Neural cell (in vitro differentiated cells): ENCODE measurements at regions not wholly inside any gene's neighbourhood (a gene's known extent, or its start where the extent isn't known, plus 50 kb on each side); places are given as distances from the start of the nearest gene placed in this dataset.

ENCODE experiments used
- H2AFZ ChIP-seq: fragments of 200-600, 300-800 bp; sonication (generic), shearing (Covaris generic); 2 replicates; pipeline ENCODE4 v1.6.0; 2014; ENCODE audit warnings: low read depth, mild to moderate bottlenecking, antibody characterized with exemption, low read length, moderate library complexity
- H3F3A ChIP-seq: fragments of 200-600 bp; shearing (Covaris generic); 2 replicates; pipeline ENCODE4 v1.6.1; 2016; ENCODE audit warnings: mild to moderate bottlenecking, moderate library complexity, mixed read lengths, antibody characterized with exemption, low read length; ENCODE audit not compliant: insufficient read depth, poor library complexity, severe bottlenecking
- H3K27ac ChIP-seq: fragments of 200-600, 300-800 bp; sonication (generic), shearing (Covaris generic); 2 replicates; pipeline ENCODE4 v1.5.1; 2014; ENCODE audit warnings: mild to moderate bottlenecking, low read length, moderate library complexity
- H3K27me3 ChIP-seq: fragments of 300-800, 200-600 bp; sonication (generic), shearing (Covaris generic); 2 replicates; pipeline ENCODE4 v1.6.0; 2014; ENCODE audit warnings: mild to moderate bottlenecking, low read depth, low read length, moderate library complexity; ENCODE audit not compliant: insufficient read depth
- H3K36me3 ChIP-seq: fragments of 300-800, 200-600 bp; sonication (generic), shearing (Covaris generic); 2 replicates; pipeline ENCODE4 v1.5.1; 2014; ENCODE audit warnings: mild to moderate bottlenecking, antibody characterized with exemption, low read length, moderate library complexity; ENCODE audit not compliant: insufficient read depth
- H3K4me2 ChIP-seq: fragments of 300-800, 200-600 bp; sonication (generic), shearing (Covaris generic); 2 replicates; pipeline ENCODE4 v1.6.0; 2014; ENCODE audit warnings: mild to moderate bottlenecking, low read length
- H3K4me3 ChIP-seq: fragments of 300-800, 200-600 bp; sonication (generic), shearing (Covaris generic); 2 replicates; pipeline ENCODE4 v1.5.1; 2014; ENCODE audit warnings: mild to moderate bottlenecking, low read length, moderate library complexity
- H3K79me2 ChIP-seq: fragments of 200-600 bp; shearing (Covaris generic); replicated peaks from 2 replicates; pipeline ENCODE4 v1.6.0; 2014; ENCODE audit warnings: mild to moderate bottlenecking, low read length, moderate library complexity; ENCODE audit not compliant: insufficient read depth
- H3K9ac ChIP-seq: fragments of 300-800, 200-600 bp; sonication (generic), shearing (Covaris generic); 2 replicates; pipeline ENCODE4 v1.6.1; 2016; ENCODE audit warnings: mild to moderate bottlenecking, low read length, mixed read lengths
- H3K9me2 ChIP-seq: fragments of 200-600 bp; shearing (Covaris generic); 2 replicates; pipeline ENCODE4 v1.6.1; 2016; ENCODE audit warnings: mild to moderate bottlenecking, low read length, mixed read lengths; ENCODE audit not compliant: insufficient read depth
- H3K9me3 ChIP-seq: fragments of 200-600, 300-800 bp; sonication (generic), shearing (Covaris generic); 2 replicates; pipeline ENCODE4 v1.6.1; 2016; ENCODE audit warnings: mild to moderate bottlenecking, mixed run types, low read length, moderate library complexity, mixed read lengths
- H4K20me1 ChIP-seq: fragments of 200-600 bp; shearing (Covaris generic); 2 replicates; pipeline ENCODE4 v1.6.1; 2016; ENCODE audit warnings: mild to moderate bottlenecking, mixed run types; ENCODE audit not compliant: insufficient read depth
- CTCF ChIP-seq: fragments of 450-650 bp; IDR thresholded peaks from 2 replicates; pipeline ENCODE4 v1.5.1; 2014; ENCODE audit warnings: antibody characterized with exemption, mild to moderate bottlenecking, moderate library complexity; ENCODE audit not compliant: poor library complexity, severe bottlenecking
- EP300 ChIP-seq: fragments of 450-650 bp; conservative IDR thresholded peaks from 2 replicates; pipeline ENCODE4 v1.6.1; 2014; ENCODE audit warnings: antibody characterized with exemption, mild to moderate bottlenecking, moderate library complexity; ENCODE audit not compliant: poor library complexity, severe bottlenecking
- EZH2 ChIP-seq: fragments of 200-600, 300-800 bp; shearing (Covaris generic), sonication (generic); IDR thresholded peaks from 2 replicates; pipeline ENCODE4 v1.6.1; 2014; ENCODE audit warnings: antibody characterized with exemption, low read length, borderline replicate concordance, mild to moderate bottlenecking; ENCODE audit not compliant: insufficient read depth, poor library complexity, severe bottlenecking
- MXI1 ChIP-seq: fragments of 450-650 bp; conservative IDR thresholded peaks from 2 replicates; pipeline ENCODE4 v1.6.1; 2014; ENCODE audit warnings: antibody characterized with exemption, mild to moderate bottlenecking; ENCODE audit not compliant: poor library complexity, severe bottlenecking
- POLR2AphosphoS5 ChIP-seq: IDR thresholded peaks from 2 replicates; pipeline ENCODE4 v1.6.1; 2012
- RAD21 ChIP-seq: fragments of 450-650 bp; conservative IDR thresholded peaks from 2 replicates; pipeline ENCODE4 v1.6.1; 2014; ENCODE audit warnings: antibody characterized with exemption, mild to moderate bottlenecking, moderate library complexity
- REST ChIP-seq: IDR thresholded peaks from 2 replicates; pipeline ENCODE4 v1.6.1; 2012; ENCODE audit warnings: borderline replicate concordance
- SMC3 ChIP-seq: fragments of 450-650 bp; conservative IDR thresholded peaks from 2 replicates; pipeline ENCODE4 v1.6.1; 2014; ENCODE audit warnings: antibody characterized with exemption, mild to moderate bottlenecking, moderate library complexity; ENCODE audit not compliant: poor library complexity
- TAF1 ChIP-seq: IDR thresholded peaks from 2 replicates; pipeline ENCODE4 v1.6.1; 2012; ENCODE audit warnings: low read depth

GRCh38 chr2:226380679-226381078 lies 418.9 kb downstream of the IRS1 start:
- TF ChIP-seq REST (no peak), EZH2 (no peak), POLR2AphosphoS5 (no peak), EP300 (no peak), CTCF (no peak), TAF1 (no peak), SMC3 (no peak), RAD21 (no peak), MXI1 (no peak)
- H3K4me3 ChIP-seq, result no peak overlapping the region
- H3K9me3 ChIP-seq, result no peaks in the 10 kb centered on the region

GRCh38 chr2:226378753-226379705 lies 420.6 kb downstream of the IRS1 start:
- H3K9ac ChIP-seq, result no peak overlapping the region
- H3K36me3 ChIP-seq, result no peaks in the 10 kb centered on the region
- no peaks in the 10 kb centered on the region for H3K79me2 ChIP-seq
- no peaks in the 10 kb centered on the region for H3K9me2 ChIP-seq
- H3K4me3 ChIP-seq, result no peak overlapping the region
- no peaks in the 10 kb centered on the region for H3K27me3 ChIP-seq
- TF ChIP-seq POLR2AphosphoS5 (no peak), EZH2 (no peak), SMC3 (no peak), TAF1 (no peak), EP300 (no peak), RAD21 (no peak), REST (no peak), CTCF (no peak), MXI1 (no peak)
- no peaks in the 10 kb centered on the region for H4K20me1 ChIP-seq
- no peaks in the 10 kb centered on the region for H3F3A ChIP-seq
- no peak overlapping the region for H3K4me2 ChIP-seq
- no peak overlapping the region for H3K27ac ChIP-seq
- no peak overlapping the region for H2AFZ ChIP-seq
- H3K9me3 ChIP-seq, result no peaks in the 10 kb centered on the region

More at GRCh38 chr2:226380679-226381078, 418.9 kb downstream of the IRS1 start:
- H2AFZ ChIP-seq, result no peak overlapping the region
- no peaks in the 10 kb centered on the region for H3F3A ChIP-seq
- no peak overlapping the region for H3K4me2 ChIP-seq
- H3K27me3 ChIP-seq, result no peaks in the 10 kb centered on the region
- no peak overlapping the region for H3K9ac ChIP-seq
- H3K27ac ChIP-seq, result no peak overlapping the region
- no peaks in the 10 kb centered on the region for H3K79me2 ChIP-seq
- H3K9me2 ChIP-seq, result no peaks in the 10 kb centered on the region
- H3K36me3 ChIP-seq, result no peaks in the 10 kb centered on the region
- no peaks in the 10 kb centered on the region for H4K20me1 ChIP-seq
